Fibroblast of lung (primary cell): ENCODE measurements at regions not wholly inside any gene's neighbourhood (a gene's known extent, or its start where the extent isn't known, plus 50 kb on each side); places are given as distances from the start of the nearest gene placed in this dataset.

Source experiments
- CTCF ChIP-seq, 2 donors: IDR thresholded peaks in 1 of 2; conservative IDR thresholded peaks in 1 of 2; 1 replicate in 1 of 2; 2 replicates in 1 of 2; pipeline ENCODE4 v1.5.1; 2011 to 2012; ENCODE audit warnings: low read length in 2 of 2, control low read depth in 1 of 2, inconsistent platforms in 1 of 2, low read depth in 1 of 2, mild to moderate bottlenecking in 1 of 2
- EZH2 ChIP-seq: IDR thresholded peaks from 2 replicates; pipeline ENCODE4 v1.5.1; 2012; ENCODE audit warnings: low read length, control low read depth, mild to moderate bottlenecking; ENCODE audit errors: missing control alignments

- TF ChIP-seq CTCF (conservative IDR thresholded peaks at IDR 0.05 in 1 of 2, IDR thresholded peaks at IDR 0.05 in 1 of 2; ENCODE audit: low read depth in 1 of 2, low read length in 2 of 2) (no peak), EZH2 (no peak)
Observed at GRCh38 chr9:19895006-19895405, 106.2 kb upstream of the SLC24A2 start.
